MG63 (cell line): ENCODE measurements at regions not wholly inside any gene's neighbourhood (a gene's known extent, or its start where the extent isn't known, plus 50 kb on each side); places are given as distances from the start of the nearest gene placed in this dataset.

Experiments used
- DNase-seq: peaks from one replicate; pipeline ENCODE4 v3.0.0-alpha.2; 2020
- H3K27me3 ChIP-seq: fragments of 250-450 bp; sonication (Bioruptor Pico); 2 replicates; pipeline ENCODE4 v1.5.1; 2020; ENCODE audit warnings: mild to moderate bottlenecking, moderate library complexity
- H3K36me3 ChIP-seq: fragments of 250-450 bp; sonication (Bioruptor Pico); 2 replicates; pipeline ENCODE4 v1.5.1; 2020; ENCODE audit warnings: mild to moderate bottlenecking, moderate library complexity
- H3K4me3 ChIP-seq: fragments of 250-450 bp; sonication (Bioruptor Pico); 2 replicates; pipeline ENCODE4 v1.5.1; 2020; ENCODE audit warnings: mild to moderate bottlenecking, moderate library complexity
- H3K9me3 ChIP-seq: fragments of 250-450 bp; sonication (Bioruptor Pico); 2 replicates; pipeline ENCODE4 v1.5.1; 2020; ENCODE audit warnings: mild to moderate bottlenecking, moderate library complexity

- Histone ChIP-seq H3K36me3 (no peaks in the 10 kb centered on the region), H3K27me3 (no peaks in the 10 kb centered on the region), H3K4me3 (no peak overlapping the region), H3K9me3 (no peaks in the 10 kb centered on the region)
- no peak for DNase-seq
Observed at GRCh38 chr9:1745980-1746379, 269.2 kb upstream of the SMARCA2 start.

GRCh38 chr9:1747417-1747967 is 267.7 kb upstream of the SMARCA2 start:
- Histone ChIP-seq H3K9me3 (no peaks in the 10 kb centered on the region), H3K27me3 (no peaks in the 10 kb centered on the region), H3K36me3 (no peaks in the 10 kb centered on the region), H3K4me3 (no peak overlapping the region)
- DNase-seq = no peak

- Histone ChIP-seq H3K4me3 (no peak overlapping the region), H3K9me3 (no peaks in the 10 kb centered on the region), H3K27me3 (no peaks in the 10 kb centered on the region), H3K36me3 (no peaks in the 10 kb centered on the region)
- no peak for DNase-seq
Observed at GRCh38 chr9:1748407-1748806, 266.7 kb upstream of the SMARCA2 start.

- H3K4me3 ChIP-seq = no peak overlapping the region
- H3K36me3 ChIP-seq = no peaks in the 10 kb centered on the region
- no peaks in the 10 kb centered on the region for H3K27me3 ChIP-seq
- H3K9me3 ChIP-seq = no peaks in the 10 kb centered on the region
- no peak for DNase-seq
Observed at GRCh38 chr9:1757186-1757585, 258.0 kb upstream of the SMARCA2 start.

GRCh38 chr9:1759009-1759408 is 256.1 kb upstream of the SMARCA2 start:
- no peak overlapping the region for H3K4me3 ChIP-seq
- DNase-seq = no peak
- no peaks in the 10 kb centered on the region for H3K36me3 ChIP-seq
- H3K27me3 ChIP-seq = no peaks in the 10 kb centered on the region
- no peaks in the 10 kb centered on the region for H3K9me3 ChIP-seq

- H3K4me3 ChIP-seq = no peak overlapping the region
- H3K9me3 ChIP-seq = no peaks in the 10 kb centered on the region
- H3K36me3 ChIP-seq = no peaks in the 10 kb centered on the region
- no peaks in the 10 kb centered on the region for H3K27me3 ChIP-seq
- DNase-seq = no peak
Observed at GRCh38 chr9:1759771-1760300, 255.3 kb upstream of the SMARCA2 start.

- Histone ChIP-seq H3K27me3 (no peaks in the 10 kb centered on the region), H3K9me3 (no peaks in the 10 kb centered on the region), H3K36me3 (no peaks in the 10 kb centered on the region), H3K4me3 (no peak overlapping the region)
- no peak for DNase-seq
Observed at GRCh38 chr9:1761807-1762206, 253.3 kb upstream of the SMARCA2 start.

GRCh38 chr9:1766042-1766441 is 249.1 kb upstream of the SMARCA2 start:
- no peak overlapping the region for H3K4me3 ChIP-seq
- H3K9me3 ChIP-seq = no peaks in the 10 kb centered on the region
- H3K36me3 ChIP-seq = no peaks in the 10 kb centered on the region
- H3K27me3 ChIP-seq = no peaks in the 10 kb centered on the region
- DNase-seq = no peak

GRCh38 chr9:1768561-1768960 is 246.6 kb upstream of the SMARCA2 start:
- Histone ChIP-seq H3K9me3 (no peaks in the 10 kb centered on the region), H3K36me3 (no peaks in the 10 kb centered on the region), H3K27me3 (no peaks in the 10 kb centered on the region), H3K4me3 (no peak overlapping the region)
- no peak for DNase-seq

- H3K27me3 ChIP-seq = no peaks in the 10 kb centered on the region
- no peak for DNase-seq
- no peak overlapping the region for H3K4me3 ChIP-seq
- H3K9me3 ChIP-seq = no peaks in the 10 kb centered on the region
- H3K36me3 ChIP-seq = no peaks in the 10 kb centered on the region
Observed at GRCh38 chr9:1771094-1771789, 243.9 kb upstream of the SMARCA2 start.

GRCh38 chr9:1775230-1775629 is 239.9 kb upstream of the SMARCA2 start:
- Histone ChIP-seq H3K4me3 (no peak overlapping the region), H3K36me3 (no peaks in the 10 kb centered on the region), H3K27me3 (no peaks in the 10 kb centered on the region), H3K9me3 (no peaks in the 10 kb centered on the region)
- DNase-seq = no peak

- Histone ChIP-seq H3K27me3 (no peaks in the 10 kb centered on the region), H3K4me3 (no peak overlapping the region), H3K36me3 (no peaks in the 10 kb centered on the region), H3K9me3 (no peaks in the 10 kb centered on the region)
- no peak for DNase-seq
Observed at GRCh38 chr9:1776668-1777067, 238.5 kb upstream of the SMARCA2 start.

- Histone ChIP-seq H3K27me3 (no peaks in the 10 kb centered on the region), H3K4me3 (no peak overlapping the region), H3K9me3 (no peaks in the 10 kb centered on the region), H3K36me3 (no peaks in the 10 kb centered on the region)
- DNase-seq = no peak
Observed at GRCh38 chr9:1791191-1791590, 224.0 kb upstream of the SMARCA2 start.

GRCh38 chr9:1794547-1795270 is 220.4 kb upstream of the SMARCA2 start:
- Histone ChIP-seq H3K9me3 (no peaks in the 10 kb centered on the region), H3K4me3 (no peak overlapping the region), H3K27me3 (no peaks in the 10 kb centered on the region), H3K36me3 (no peaks in the 10 kb centered on the region)
- DNase-seq = no peak

- Histone ChIP-seq H3K36me3 (no peaks in the 10 kb centered on the region), H3K4me3 (no peak overlapping the region), H3K9me3 (no peaks in the 10 kb centered on the region), H3K27me3 (no peaks in the 10 kb centered on the region)
- DNase-seq = no peak
Observed at GRCh38 chr9:1804128-1804865, 210.8 kb upstream of the SMARCA2 start.

- Histone ChIP-seq H3K27me3 (no peaks in the 10 kb centered on the region), H3K4me3 (no peak overlapping the region), H3K9me3 (no peaks in the 10 kb centered on the region), H3K36me3 (no peaks in the 10 kb centered on the region)
- no peak for DNase-seq
Observed at GRCh38 chr9:1829719-1830118, 185.4 kb upstream of the SMARCA2 start.

GRCh38 chr9:1832960-1833359 is 182.2 kb upstream of the SMARCA2 start:
- no peaks in the 10 kb centered on the region for H3K36me3 ChIP-seq
- no peak overlapping the region for H3K4me3 ChIP-seq
- H3K9me3 ChIP-seq = no peaks in the 10 kb centered on the region
- no peak for DNase-seq
- H3K27me3 ChIP-seq = no peaks in the 10 kb centered on the region
